ENCODE measurements at regions not wholly inside any gene's neighbourhood (a gene's known extent, or its start where the extent isn't known, plus 50 kb on each side); places are given as distances from the start of the nearest gene placed in this dataset.

GRCh38 chr3:147881933-147882332 lies 472.8 kb downstream of the ZIC1 start:
- TF ChIP-seq RAD21 (conservative IDR thresholded peaks at IDR 0.05) (no peak), TAF1 (IDR thresholded peaks at IDR 0.05; ENCODE audit: low read depth) (no peak), EP300 (conservative IDR thresholded peaks at IDR 0.05; ENCODE audit: poor library complexity, severe bottlenecking) (no peak), MXI1 (conservative IDR thresholded peaks at IDR 0.05; ENCODE audit: poor library complexity, severe bottlenecking) (no peak), EZH2 (IDR thresholded peaks at IDR 0.05; ENCODE audit: borderline replicate concordance, insufficient read depth, low read length, poor library complexity, severe bottlenecking) (no peak), CTCF (IDR thresholded peaks at IDR 0.05; ENCODE audit: poor library complexity, severe bottlenecking) (no peak), REST (IDR thresholded peaks at IDR 0.05; ENCODE audit: borderline replicate concordance) (no peak), SMC3 (conservative IDR thresholded peaks at IDR 0.05; ENCODE audit: poor library complexity) (no peak), POLR2AphosphoS5 (IDR thresholded peaks at IDR 0.05) (no peak)
- no peak overlapping the region for H3K4me2 ChIP-seq (ENCODE audit: low read length)
- H3K4me3 ChIP-seq (ENCODE audit: low read length): no peak overlapping the region
- H3K36me3 ChIP-seq (ENCODE audit: insufficient read depth, low read length): no peaks in the 10 kb centered on the region
- no peaks in the 10 kb centered on the region for H3K27me3 ChIP-seq (ENCODE audit: insufficient read depth, low read depth, low read length)
- H3K9me3 ChIP-seq (ENCODE audit: low read length): peaks cover 13% of the 10 kb centered on the region
- no peaks in the 10 kb centered on the region for H3K9me2 ChIP-seq (ENCODE audit: insufficient read depth, low read length)
- H3K79me2 ChIP-seq (replicated peaks; ENCODE audit: insufficient read depth, low read length): no peaks in the 10 kb centered on the region
- H3F3A ChIP-seq (ENCODE audit: insufficient read depth, low read length, poor library complexity, severe bottlenecking): no peaks in the 10 kb centered on the region
- H4K20me1 ChIP-seq (ENCODE audit: insufficient read depth): no peaks in the 10 kb centered on the region
- no peak overlapping the region for H3K9ac ChIP-seq (ENCODE audit: low read length)
- no peak overlapping the region for H3K27ac ChIP-seq (ENCODE audit: low read length)
- no peak overlapping the region for H2AFZ ChIP-seq (ENCODE audit: low read depth, low read length)

- Histone ChIP-seq H3K9ac (ENCODE audit: low read length) (no peak overlapping the region), H3K4me3 (ENCODE audit: low read length) (no peak overlapping the region), H3F3A (ENCODE audit: insufficient read depth, low read length, poor library complexity, severe bottlenecking) (no peaks in the 10 kb centered on the region), H3K27ac (ENCODE audit: low read length) (no peak overlapping the region), H3K27me3 (ENCODE audit: insufficient read depth, low read depth, low read length) (no peaks in the 10 kb centered on the region), H3K4me2 (ENCODE audit: low read length) (no peak overlapping the region), H3K79me2 (replicated peaks; ENCODE audit: insufficient read depth, low read length) (no peaks in the 10 kb centered on the region), H2AFZ (ENCODE audit: low read depth, low read length) (no peak overlapping the region), H4K20me1 (ENCODE audit: insufficient read depth) (no peaks in the 10 kb centered on the region), H3K9me3 (ENCODE audit: low read length) (peaks cover 5% of the 10 kb centered on the region), H3K36me3 (ENCODE audit: insufficient read depth, low read length) (no peaks in the 10 kb centered on the region), H3K9me2 (ENCODE audit: insufficient read depth, low read length) (no peaks in the 10 kb centered on the region)
- TF ChIP-seq RAD21 (conservative IDR thresholded peaks at IDR 0.05) (no peak), EZH2 (IDR thresholded peaks at IDR 0.05; ENCODE audit: borderline replicate concordance, insufficient read depth, low read length, poor library complexity, severe bottlenecking) (no peak), SMC3 (conservative IDR thresholded peaks at IDR 0.05; ENCODE audit: poor library complexity) (no peak), TAF1 (IDR thresholded peaks at IDR 0.05; ENCODE audit: low read depth) (no peak), REST (IDR thresholded peaks at IDR 0.05; ENCODE audit: borderline replicate concordance) (no peak)
These were observed 477.7 kb downstream of the ZIC1 start for GRCh38 chr3:147886879-147887278.
